ENCODE measurements at regions not wholly inside any gene's neighbourhood (a gene's known extent, or its start where the extent isn't known, plus 50 kb on each side); places are given as distances from the start of the nearest gene placed in this dataset.
"Not testable (repeated sequence)": the region's sequence is repeated elsewhere in the genome, so short reads cannot be mapped to it uniquely, and the experiment has no call there.

GRCh38 chr7:66502230-66503035 lies 126.2 kb upstream of the KCTD7 start:
- DNase-seq (ENCODE audit: low read depth in 1 of 2, low spot score in 1 of 2): no peak

GRCh38 chr7:66503036-66503370 lies 125.7 kb upstream of the KCTD7 start:
- no peak for DNase-seq (ENCODE audit: low read depth in 1 of 2, low spot score in 1 of 2)

GRCh38 chr7:66503551-66504031 lies 125.1 kb upstream of the KCTD7 start:
- no peak for DNase-seq (ENCODE audit: low read depth in 1 of 2, low spot score in 1 of 2)

- no peak for DNase-seq (ENCODE audit: low read depth in 1 of 2, low spot score in 1 of 2)
These were observed 124.5 kb upstream of the KCTD7 start for GRCh38 chr7:66504131-66504530.

- no peak for DNase-seq (ENCODE audit: low read depth in 1 of 2, low spot score in 1 of 2)
These were observed 123.7 kb upstream of the KCTD7 start for GRCh38 chr7:66505009-66505408.

- no peak for DNase-seq (ENCODE audit: low read depth in 1 of 2, low spot score in 1 of 2)
These were observed 122.9 kb upstream of the KCTD7 start for GRCh38 chr7:66505531-66506451.

GRCh38 chr7:66506703-66507102 lies 122.0 kb upstream of the KCTD7 start:
- DNase-seq (ENCODE audit: low read depth in 1 of 2, low spot score in 1 of 2): not testable (repeated sequence)

GRCh38 chr7:66507764-66508296 lies 120.9 kb upstream of the KCTD7 start:
- no peak for DNase-seq (ENCODE audit: low read depth in 1 of 2, low spot score in 1 of 2)

GRCh38 chr7:66508431-66508830 lies 120.2 kb upstream of the KCTD7 start:
- DNase-seq (ENCODE audit: low read depth in 1 of 2, low spot score in 1 of 2): no peak

- DNase-seq (ENCODE audit: low read depth in 1 of 2, low spot score in 1 of 2): no peak
These were observed 114.6 kb upstream of the KCTD7 start for GRCh38 chr7:66514050-66514449.

GRCh38 chr7:66517212-66517909 lies 111.3 kb upstream of the KCTD7 start:
- no peak for DNase-seq (ENCODE audit: low read depth in 1 of 2, low spot score in 1 of 2)

- DNase-seq (ENCODE audit: low read depth in 1 of 2, low spot score in 1 of 2): no peak
These were observed 110.5 kb upstream of the KCTD7 start for GRCh38 chr7:66518151-66518691.

GRCh38 chr7:66521675-66522074 lies 107.0 kb upstream of the KCTD7 start:
- DNase-seq (ENCODE audit: low read depth in 1 of 2, low spot score in 1 of 2): no peak

- DNase-seq (ENCODE audit: low read depth in 1 of 2, low spot score in 1 of 2): no peak
These were observed 106.2 kb upstream of the KCTD7 start for GRCh38 chr7:66522518-66522917.

- no peak for DNase-seq (ENCODE audit: low read depth in 1 of 2, low spot score in 1 of 2)
These were observed 105.3 kb upstream of the KCTD7 start for GRCh38 chr7:66523409-66523808.

- no peak for DNase-seq (ENCODE audit: low read depth in 1 of 2, low spot score in 1 of 2)
These were observed 103.9 kb upstream of the KCTD7 start for GRCh38 chr7:66524738-66525137.

GRCh38 chr7:66526782-66527181 lies 101.9 kb upstream of the KCTD7 start:
- not testable (repeated sequence) for DNase-seq (ENCODE audit: low read depth in 1 of 2, low spot score in 1 of 2)

GRCh38 chr7:66528652-66529051 lies 100.0 kb upstream of the KCTD7 start:
- no peak for DNase-seq (ENCODE audit: low read depth in 1 of 2, low spot score in 1 of 2)

- no peak for DNase-seq (ENCODE audit: low read depth in 1 of 2, low spot score in 1 of 2)
These were observed 98.6 kb upstream of the KCTD7 start for GRCh38 chr7:66529883-66530610.
